Neural progenitor cell (in vitro differentiated cells): ENCODE measurements at regions not wholly inside any gene's neighbourhood (a gene's known extent, or its start where the extent isn't known, plus 50 kb on each side); places are given as distances from the start of the nearest gene placed in this dataset.

Experiments
- DNase-seq: peaks from one replicate; pipeline ENCODE4 v3.0.0-alpha.2; 2016; ENCODE audit warnings: low spot score
- H2AFZ ChIP-seq: fragments of 200-600 bp; sonication (generic); replicated peaks from 2 replicates; pipeline ENCODE4 v1.6.1; 2016; ENCODE audit warnings: antibody characterized with exemption
- H3F3A ChIP-seq: fragments of 200-600 bp; sonication (generic); 2 replicates; pipeline ENCODE4 v1.6.1; 2016; ENCODE audit warnings: antibody characterized with exemption, low read depth
- H3K27ac ChIP-seq: fragments of 200-600 bp; sonication (generic); 2 replicates; pipeline ENCODE4 v1.5.1; 2016; ENCODE audit warnings: mild to moderate bottlenecking
- H3K27me3 ChIP-seq: fragments of 200-600 bp; sonication (generic); 2 replicates; pipeline ENCODE4 v1.6.1; 2016; ENCODE audit warnings: mild to moderate bottlenecking, moderate library complexity
- H3K36me3 ChIP-seq: fragments of 200-600 bp; sonication (generic); 2 replicates; pipeline ENCODE4 v1.5.1; 2016
- H3K4me1 ChIP-seq: fragments of 200-600 bp; sonication (generic); 2 replicates; pipeline ENCODE4 v1.6.1; 2016; ENCODE audit warnings: mixed run types
- H3K4me2 ChIP-seq: fragments of 200-600 bp; sonication (generic); 2 replicates; pipeline ENCODE4 v1.6.1; 2016
- H3K4me3 ChIP-seq: fragments of 200-600 bp; sonication (generic); 2 replicates; pipeline ENCODE4 v1.5.1; 2016
- H3K79me2 ChIP-seq: fragments of 200-600 bp; sonication (generic); 2 replicates; pipeline ENCODE4 v1.6.1; 2016; ENCODE audit warnings: low read depth
- H3K9ac ChIP-seq: fragments of 200-600 bp; sonication (generic); 2 replicates; pipeline ENCODE4 v1.6.1; 2016
- H3K9me3 ChIP-seq: fragments of 200-600 bp; sonication (generic); 2 replicates; pipeline ENCODE4 v1.5.1; 2016; ENCODE audit warnings: low read depth
- H4K20me1 ChIP-seq: fragments of 200-600 bp; sonication (generic); 2 replicates; pipeline ENCODE4 v1.6.1; 2016; ENCODE audit warnings: low read depth
- H3K27ac Mint-ChIP-seq: 3 replicates; pipeline ENCODE4 v1.8.0; 2021; ENCODE audit warnings: mixed read lengths
- H3K27me3 Mint-ChIP-seq: 2 replicates; pipeline ENCODE4 v1.8.0; 2022; ENCODE audit warnings: low read depth, mild to moderate bottlenecking, inconsistent platforms, moderate library complexity, mixed read lengths; ENCODE audit not compliant: insufficient read depth
- H3K36me3 Mint-ChIP-seq: 3 replicates; pipeline ENCODE4 v1.8.0; 2021; ENCODE audit warnings: mixed read lengths
- H3K4me1 Mint-ChIP-seq: 3 replicates; pipeline ENCODE4 v1.8.0; 2021; ENCODE audit warnings: mixed read lengths
- H3K4me3 Mint-ChIP-seq: 3 replicates; pipeline ENCODE4 v1.8.0; 2021; ENCODE audit warnings: mild to moderate bottlenecking, moderate library complexity, mixed read lengths
- H3K9me3 Mint-ChIP-seq: 3 replicates; pipeline ENCODE4 v1.8.0; 2020; ENCODE audit warnings: mixed read lengths
- CTCF ChIP-seq: fragments of 200-600 bp; sonication (generic); IDR thresholded peaks from 2 replicates; pipeline ENCODE4 v1.5.1; 2017; ENCODE audit warnings: antibody characterized with exemption, mild to moderate bottlenecking
- EZH2 ChIP-seq: fragments of 200-600 bp; sonication (generic); IDR thresholded peaks from 2 replicates; pipeline ENCODE4 v1.6.1; 2017; ENCODE audit warnings: antibody characterized with exemption, mild to moderate bottlenecking, moderate library complexity
- EZH2phosphoT487 ChIP-seq: fragments of 200-600 bp; sonication (generic); IDR thresholded peaks from 2 replicates; pipeline ENCODE4 v1.6.1; 2017; ENCODE audit warnings: antibody characterized with exemption

GRCh38 chr11:105553025-105553424 is 56.8 kb upstream of the GRIA4 start:
- H3K9me3 ChIP-seq, result no peaks in the 10 kb centered on the region
- H3K4me3 ChIP-seq, result no peak overlapping the region
- no peaks in the 10 kb centered on the region for H3K27me3 Mint-ChIP-seq
- no peaks in the 10 kb centered on the region for H3K9me3 Mint-ChIP-seq
- H3K4me2 ChIP-seq, result no peak overlapping the region
- TF ChIP-seq CTCF, result no peak
- no peak for TF ChIP-seq EZH2
- no peak for TF ChIP-seq EZH2phosphoT487
- H3K4me1 Mint-ChIP-seq, result no peaks in the 10 kb centered on the region
- no peaks in the 10 kb centered on the region for H3K36me3 ChIP-seq
- no peak overlapping the region for H3K4me3 Mint-ChIP-seq
- H3K36me3 Mint-ChIP-seq, result no peaks in the 10 kb centered on the region
- no peaks in the 10 kb centered on the region for H3K79me2 ChIP-seq
- H2AFZ ChIP-seq, result no peak overlapping the region
- H3K4me1 ChIP-seq, result no peaks in the 10 kb centered on the region
- no peak overlapping the region for H3K9ac ChIP-seq
- H3K27ac ChIP-seq, result no peak overlapping the region
- DNase-seq, result no peak
- no peak overlapping the region for H3K27ac Mint-ChIP-seq
- H3F3A ChIP-seq, result no peaks in the 10 kb centered on the region
- H3K27me3 ChIP-seq, result no peaks in the 10 kb centered on the region
- H4K20me1 ChIP-seq, result no peaks in the 10 kb centered on the region

- Mint-ChIP-seq H3K36me3 (no peaks in the 10 kb centered on the region), H3K27ac (no peak overlapping the region), H3K27me3 (no peaks in the 10 kb centered on the region), H3K4me3 (no peak overlapping the region), H3K9me3 (no peaks in the 10 kb centered on the region), H3K4me1 (no peaks in the 10 kb centered on the region)
- TF ChIP-seq EZH2phosphoT487, result no peak
- no peak for TF ChIP-seq CTCF
- no peak for TF ChIP-seq EZH2
- Histone ChIP-seq H3K4me2 (no peak overlapping the region), H3K4me3 (no peak overlapping the region), H2AFZ (no peak overlapping the region), H3F3A (no peaks in the 10 kb centered on the region), H3K9me3 (no peaks in the 10 kb centered on the region), H4K20me1 (no peaks in the 10 kb centered on the region), H3K27me3 (no peaks in the 10 kb centered on the region), H3K36me3 (no peaks in the 10 kb centered on the region), H3K9ac (no peak overlapping the region), H3K27ac (no peak overlapping the region), H3K4me1 (no peaks in the 10 kb centered on the region), H3K79me2 (no peaks in the 10 kb centered on the region)
- DNase-seq, result no peak
Measured at GRCh38 chr11:105548359-105548758, 61.5 kb upstream of the GRIA4 start.

- TF ChIP-seq CTCF, result no peak
- TF ChIP-seq EZH2phosphoT487, result no peak
- no peak for TF ChIP-seq EZH2
- no peak for DNase-seq
Measured at GRCh38 chr11:105538588-105538987, 71.3 kb upstream of the GRIA4 start.

More at GRCh38 chr11:105538588-105538987, 71.3 kb upstream of the GRIA4 start:
- Mint-ChIP-seq H3K36me3 (no peaks in the 10 kb centered on the region), H3K27ac (no peak overlapping the region), H3K4me3 (no peak overlapping the region), H3K9me3 (no peaks in the 10 kb centered on the region), H3K4me1 (peaks cover 9% of the 10 kb centered on the region), H3K27me3 (no peaks in the 10 kb centered on the region)
- Histone ChIP-seq H3K79me2 (no peaks in the 10 kb centered on the region), H3K27ac (no peak overlapping the region), H3K9ac (no peak overlapping the region), H3K4me3 (no peak overlapping the region), H3F3A (no peaks in the 10 kb centered on the region), H3K4me1 (no peaks in the 10 kb centered on the region), H3K4me2 (no peak overlapping the region), H3K27me3 (no peaks in the 10 kb centered on the region), H4K20me1 (no peaks in the 10 kb centered on the region), H3K36me3 (no peaks in the 10 kb centered on the region), H2AFZ (no peak overlapping the region), H3K9me3 (no peaks in the 10 kb centered on the region)
